SH-SY5Y (cell line): ENCODE measurements at regions not wholly inside any gene's neighbourhood (a gene's known extent, or its start where the extent isn't known, plus 50 kb on each side); places are given as distances from the start of the nearest gene placed in this dataset.

Source experiments
- GATA2 ChIP-seq: IDR thresholded peaks from 2 replicates; pipeline ENCODE4 v1.6.1; 2011; ENCODE audit warnings: mild to moderate bottlenecking, low read depth, low read length
- GATA3 ChIP-seq: IDR thresholded peaks from 2 replicates; pipeline ENCODE4 v1.6.1; 2011; ENCODE audit warnings: low read depth, mild to moderate bottlenecking, low read length, moderate library complexity

GRCh38 chr1:34591751-34592629 is 162.9 kb upstream of the GJB5 start:
- TF ChIP-seq GATA2: no peak
- TF ChIP-seq GATA3: no peak
